A673 (cell line): ENCODE measurements at regions not wholly inside any gene's neighbourhood (a gene's known extent, or its start where the extent isn't known, plus 50 kb on each side); places are given as distances from the start of the nearest gene placed in this dataset.

Source experiments
- BruUV-seq: library from RNA; stranded (reverse); fragments of 400-500 nt; replicated peaks from 2 replicates; lab custom pipeline; 2021; lab: Mats Ljungman, UMichigan
- CTCF ChIA-PET: fragments of 300-600 bp; sonication (Branson Sonifier 250); formaldehyde crosslinking; loops from one replicate; lab custom pipeline; 2022; ENCODE audit warnings: antibody characterized with exemption; lab: Charles Lee
- POLR2A ChIA-PET: fragments of 300-600 bp; sonication (Branson Sonifier 250); formaldehyde crosslinking; loops from one replicate; lab custom pipeline; 2022; ENCODE audit warnings: antibody characterized with exemption; ENCODE audit not compliant: low non-redundant PET; lab: Charles Lee
- DNase-seq: peaks from one replicate; pipeline ENCODE4 v3.0.0-alpha.2; 2015; ENCODE audit warnings: low spot score
- H3K27ac ChIP-seq: fragments of 200-600 bp; sonication (generic); 2 replicates; pipeline ENCODE4 v1.5.1; 2016; ENCODE audit warnings: mixed run types, low read depth, mild to moderate bottlenecking, mixed read lengths, antibody characterized with exemption, low read length; ENCODE audit not compliant: poor library complexity, severe bottlenecking
- H3K27me3 ChIP-seq: fragments of 200-600 bp; sonication (generic); replicated peaks from 2 replicates; pipeline ENCODE4 v1.6.1; 2017; ENCODE audit warnings: mixed run types, low read depth, mild to moderate bottlenecking, mixed read lengths, antibody characterized with exemption, low read length; ENCODE audit not compliant: insufficient read depth, poor library complexity
- H3K36me3 ChIP-seq: fragments of 200-600 bp; sonication (generic); 2 replicates; pipeline ENCODE4 v1.6.1; 2016; ENCODE audit warnings: mixed run types, mild to moderate bottlenecking, mixed read lengths, antibody characterized with exemption, low read length; ENCODE audit not compliant: insufficient read depth, poor library complexity, severe bottlenecking
- H3K4me1 ChIP-seq: fragments of 200-600 bp; sonication (generic); 2 replicates; pipeline ENCODE4 v1.6.1; 2017; ENCODE audit warnings: mixed run types, mild to moderate bottlenecking, mixed read lengths, antibody characterized with exemption, low read length; ENCODE audit not compliant: insufficient read depth, poor library complexity, severe bottlenecking
- H3K4me3 ChIP-seq: fragments of 200-600 bp; sonication (generic); 2 replicates; pipeline ENCODE4 v1.5.1; 2016; ENCODE audit warnings: low read depth, mixed run types, mild to moderate bottlenecking, mixed read lengths, low read length; ENCODE audit not compliant: poor library complexity, severe bottlenecking
- H3K9me3 ChIP-seq: fragments of 200-600 bp; sonication (generic); 2 replicates; pipeline ENCODE4 v1.6.1; 2016; ENCODE audit warnings: mixed run types, low read depth, mild to moderate bottlenecking, mixed read lengths, antibody characterized with exemption, low read length; ENCODE audit not compliant: poor library complexity, severe bottlenecking
- EZH2 ChIP-seq: fragments of 200-600 bp; sonication (generic); IDR thresholded peaks from 2 replicates; pipeline ENCODE4 v1.6.1; 2017; ENCODE audit warnings: borderline replicate concordance, low read depth, mild to moderate bottlenecking, mixed read lengths, antibody characterized with exemption, low read length; ENCODE audit not compliant: poor library complexity, severe bottlenecking
- intact Hi-C: fragments of 100-400 bp; cut with micrococcal nuclease; formaldehyde crosslinking; loops from one replicate; pipeline ENCODE4 v1.10.0; 2022; ENCODE audit not compliant: unreplicated experiment
- TF ChIP-seq, protein P1 (sequence below): fragments of 300-800, 200-600 bp; sonication (generic); conservative IDR thresholded peaks from 2 replicates; pipeline ENCODE4 v1.5.1; 2017; ENCODE audit warnings: low read depth, mild to moderate bottlenecking, antibody characterized with exemption, low read length, moderate library complexity, mixed read lengths

DNA sequence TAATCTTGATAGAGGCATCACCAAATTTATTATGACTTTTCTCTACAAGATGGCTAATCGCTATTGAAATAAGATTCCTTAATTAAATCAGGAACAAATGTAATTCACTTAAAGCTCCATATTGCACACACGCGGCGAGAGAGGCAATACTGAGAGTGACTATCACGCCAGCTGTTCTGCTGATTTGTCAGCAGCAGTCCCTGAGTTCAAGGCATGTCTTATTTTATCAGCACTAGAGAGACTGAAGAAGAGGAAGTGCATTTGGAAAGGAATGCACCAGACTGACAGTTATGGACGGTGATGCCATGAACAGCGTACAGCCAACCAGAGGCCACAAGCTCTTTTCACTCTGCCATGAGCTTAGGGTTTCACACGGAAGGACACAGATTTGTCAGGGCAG, 83.6 kb upstream of the SLCO3A1 start:
- ChIA-PET POLR2A (no interaction called here), CTCF (no interaction called here)
- intact Hi-C loops: no loop called here
- H3K27me3 ChIP-seq: no peaks in the 10 kb centered on the region
- H3K4me3 ChIP-seq: no peak overlapping the region
- peaks cover 5% of the 10 kb centered on the region for H3K4me1 ChIP-seq
- BruUV-seq: no TSS peak
- no peaks in the 10 kb centered on the region for H3K36me3 ChIP-seq
- DNase-seq: no peak
- H3K9me3 ChIP-seq: no peaks in the 10 kb centered on the region
- no peak for TF ChIP-seq EZH2
- TF ChIP-seq, protein P1, sequence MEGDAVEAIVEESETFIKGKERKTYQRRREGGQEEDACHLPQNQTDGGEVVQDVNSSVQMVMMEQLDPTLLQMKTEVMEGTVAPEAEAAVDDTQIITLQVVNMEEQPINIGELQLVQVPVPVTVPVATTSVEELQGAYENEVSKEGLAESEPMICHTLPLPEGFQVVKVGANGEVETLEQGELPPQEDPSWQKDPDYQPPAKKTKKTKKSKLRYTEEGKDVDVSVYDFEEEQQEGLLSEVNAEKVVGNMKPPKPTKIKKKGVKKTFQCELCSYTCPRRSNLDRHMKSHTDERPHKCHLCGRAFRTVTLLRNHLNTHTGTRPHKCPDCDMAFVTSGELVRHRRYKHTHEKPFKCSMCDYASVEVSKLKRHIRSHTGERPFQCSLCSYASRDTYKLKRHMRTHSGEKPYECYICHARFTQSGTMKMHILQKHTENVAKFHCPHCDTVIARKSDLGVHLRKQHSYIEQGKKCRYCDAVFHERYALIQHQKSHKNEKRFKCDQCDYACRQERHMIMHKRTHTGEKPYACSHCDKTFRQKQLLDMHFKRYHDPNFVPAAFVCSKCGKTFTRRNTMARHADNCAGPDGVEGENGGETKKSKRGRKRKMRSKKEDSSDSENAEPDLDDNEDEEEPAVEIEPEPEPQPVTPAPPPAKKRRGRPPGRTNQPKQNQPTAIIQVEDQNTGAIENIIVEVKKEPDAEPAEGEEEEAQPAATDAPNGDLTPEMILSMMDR: no peak
- H3K27ac ChIP-seq: no peak overlapping the region

DNA sequence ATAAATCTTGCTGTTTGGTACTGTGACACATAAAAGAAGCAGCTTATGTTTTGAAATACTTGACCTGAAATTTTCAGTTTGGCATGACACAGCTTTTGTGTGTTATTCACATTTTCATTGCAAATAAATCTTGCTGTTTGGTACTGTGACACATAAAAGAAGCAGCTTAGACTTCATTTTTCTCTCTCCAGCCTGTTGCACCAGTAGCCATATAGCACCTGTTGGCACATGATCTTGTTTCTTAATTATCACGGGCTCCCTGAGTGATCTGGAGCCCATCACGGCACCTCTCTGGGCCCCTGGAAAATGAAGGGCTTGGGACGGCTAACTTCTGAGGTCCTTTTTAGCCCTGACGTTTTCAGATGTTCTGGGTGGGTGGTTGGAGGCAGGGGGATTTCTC, 77.4 kb upstream of the SLCO3A1 start:
- Histone ChIP-seq H3K4me3 (no peak overlapping the region), H3K4me1 (no peaks in the 10 kb centered on the region), H3K9me3 (no peaks in the 10 kb centered on the region), H3K27me3 (no peaks in the 10 kb centered on the region), H3K27ac (no peak overlapping the region), H3K36me3 (no peaks in the 10 kb centered on the region)
- TF ChIP-seq, protein P1: no peak
- no peak for TF ChIP-seq EZH2
- intact Hi-C loops: no loop called here
- POLR2A ChIA-PET: no interaction called here
- BruUV-seq: no TSS peak
- CTCF ChIA-PET: no interaction called here
- DNase-seq: no peak

DNA sequence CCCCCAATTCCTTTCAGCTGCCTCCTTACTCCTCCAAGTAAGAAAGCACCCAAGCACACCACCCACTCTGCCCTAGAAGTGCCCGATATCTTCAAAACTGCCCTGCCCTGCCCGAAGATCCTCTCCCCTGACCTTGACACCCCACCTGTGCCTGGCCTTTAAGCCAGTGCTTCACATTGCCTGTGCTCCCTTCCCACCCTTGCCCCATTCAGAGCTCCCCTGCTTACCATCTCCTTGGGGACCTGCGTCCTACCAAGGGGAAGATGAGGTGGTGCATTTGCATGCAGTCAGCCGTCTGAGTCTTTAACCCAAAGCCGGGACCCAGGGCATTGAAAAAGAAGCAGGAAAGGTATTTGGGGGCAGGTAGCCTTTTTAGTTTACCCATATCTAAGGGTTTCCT, 73.5 kb upstream of the SLCO3A1 start:
- TF ChIP-seq, protein P1: no peak
- no peak for TF ChIP-seq EZH2
- Histone ChIP-seq H3K4me3 (no peak overlapping the region), H3K36me3 (no peaks in the 10 kb centered on the region), H3K27ac (no peak overlapping the region), H3K4me1 (no peaks in the 10 kb centered on the region), H3K27me3 (no peaks in the 10 kb centered on the region), H3K9me3 (no peaks in the 10 kb centered on the region)
- POLR2A ChIA-PET: no interaction called here
- CTCF ChIA-PET: no interaction called here
- no TSS peak for BruUV-seq
- intact Hi-C loops: no loop called here
- DNase-seq: no peak
